ENCODE measurements at regions not wholly inside any gene's neighbourhood (a gene's known extent, or its start where the extent isn't known, plus 50 kb on each side); places are given as distances from the start of the nearest gene placed in this dataset.
"Not testable (repeated sequence)": the region's sequence is repeated elsewhere in the genome, so short reads cannot be mapped to it uniquely, and the experiment has no call there.

GRCh38 chr1:66460776-66461175 is 73.2 kb upstream of the SGIP1 start:
- DNase-seq (ENCODE audit: low read depth), result no peak

DNA sequence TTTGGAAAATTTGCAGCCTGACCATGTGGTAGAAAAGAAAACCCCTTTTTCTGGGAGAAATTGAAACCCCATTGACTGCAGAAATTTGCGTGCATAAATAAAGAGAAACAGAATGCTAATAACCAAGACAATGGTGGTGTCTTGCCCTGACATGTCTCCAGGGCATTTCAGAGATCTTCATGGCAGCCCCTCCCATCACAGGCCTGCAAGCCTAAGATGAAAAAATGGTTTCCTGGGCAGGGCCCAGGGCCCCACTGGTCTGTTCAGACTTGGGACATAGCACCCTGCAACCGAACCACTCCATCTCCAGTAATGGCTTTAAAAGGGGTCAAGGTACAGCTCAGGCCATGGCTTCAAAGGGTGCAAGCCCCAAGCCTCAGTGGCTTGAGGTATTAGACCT is 71.6 kb upstream of the SGIP1 start:
- no peak for DNase-seq (ENCODE audit: low read depth)

GRCh38 chr1:66464351-66464750 is 69.6 kb upstream of the SGIP1 start:
- no peak for DNase-seq (ENCODE audit: low read depth)

- peak; percentile 68 for DNase-seq (ENCODE audit: low read depth)
Observed at GRCh38 chr1:66464802-66465201, 69.2 kb upstream of the SGIP1 start.

GRCh38 chr1:66466695-66467094 is 67.3 kb upstream of the SGIP1 start:
- peak; percentile 25 for DNase-seq (ENCODE audit: low read depth)

GRCh38 chr1:66468722-66469121 is 65.2 kb upstream of the SGIP1 start:
- no peak for DNase-seq (ENCODE audit: low read depth)

DNA sequence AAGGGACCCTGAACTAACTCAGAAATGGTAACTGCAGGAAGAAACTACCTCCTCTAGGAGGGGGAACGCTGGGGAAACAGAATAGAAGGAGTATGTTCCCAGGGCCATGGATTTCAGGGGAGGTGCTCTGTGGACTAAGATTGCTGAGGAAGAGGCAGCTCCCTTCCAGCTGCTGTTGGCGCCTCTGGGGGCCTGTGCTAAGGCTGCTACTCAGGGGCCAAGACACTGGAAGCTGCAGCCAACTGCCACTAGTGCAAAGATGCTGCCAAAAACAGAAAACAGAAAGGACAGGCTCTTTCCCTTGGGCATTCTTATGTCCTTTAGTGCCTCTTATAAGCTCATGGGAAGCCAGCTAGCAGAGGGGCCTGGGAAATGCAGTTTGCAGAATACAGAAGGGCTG is 58.0 kb upstream of the SGIP1 start:
- no peak for DNase-seq (ENCODE audit: low read depth)

GRCh38 chr1:66476774-66477173 is 57.2 kb upstream of the SGIP1 start:
- DNase-seq (ENCODE audit: low read depth), result no peak

- DNase-seq (ENCODE audit: low read depth), result peak; percentile 76
Observed at GRCh38 chr1:66478116-66478515, 55.8 kb upstream of the SGIP1 start.

DNA sequence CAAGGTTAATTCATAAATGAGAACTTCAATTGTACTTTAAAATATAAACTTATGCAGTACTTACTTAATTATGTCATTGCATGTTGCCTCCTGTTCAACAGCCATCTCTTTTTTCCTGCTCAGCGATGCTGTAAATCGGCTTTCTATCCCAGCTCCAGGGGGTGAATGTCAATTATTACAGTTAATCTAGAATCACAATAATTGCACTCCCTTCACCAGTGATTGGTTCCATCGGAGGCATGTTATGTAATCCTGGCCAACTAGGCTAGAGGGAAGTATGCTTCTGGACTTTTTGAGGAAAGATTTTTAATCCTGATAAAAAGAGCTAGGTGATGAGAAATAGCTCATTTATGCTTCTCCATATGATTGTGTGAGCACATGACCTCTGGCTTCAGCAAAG is 53.8 kb upstream of the SGIP1 start:
- DNase-seq (ENCODE audit: low read depth), result peak; percentile 15

- not testable (repeated sequence) for DNase-seq (ENCODE audit: low read depth)
Observed at GRCh38 chr1:66481215-66481614, 52.7 kb upstream of the SGIP1 start.
